IMR-90 (cell line): ENCODE measurements at regions not wholly inside any gene's neighbourhood (a gene's known extent, or its start where the extent isn't known, plus 50 kb on each side); places are given as distances from the start of the nearest gene placed in this dataset.

Source experiments
- BHLHE40 ChIP-seq: fragments of 150-350 bp; IDR thresholded peaks from 2 replicates; pipeline ENCODE4 v1.6.1; 2016; ENCODE audit warnings: mild to moderate bottlenecking, low read depth, low read length
- FOS ChIP-seq: fragments of 150-350 bp; IDR thresholded peaks from 2 replicates; pipeline ENCODE4 v1.6.1; 2016; ENCODE audit warnings: low read depth, low read length
- MAZ ChIP-seq: IDR thresholded peaks from 2 replicates; pipeline ENCODE4 v1.6.1; 2012; ENCODE audit warnings: low read depth, mild to moderate bottlenecking, low read length, improper control_type of control experiment, moderate library complexity, borderline replicate concordance
- NFE2L2 ChIP-seq: fragments of 150-350 bp; IDR thresholded peaks from 2 replicates; pipeline ENCODE4 v1.6.1; 2016; ENCODE audit warnings: low read depth, mild to moderate bottlenecking, low read length
- POLR2A ChIP-seq: IDR thresholded peaks from 2 replicates; pipeline ENCODE4 v1.6.1; 2012; ENCODE audit warnings: mild to moderate bottlenecking, low read depth, low read length
- TF ChIP-seq, protein P1 (sequence below): conservative IDR thresholded peaks from 2 replicates; pipeline ENCODE4 v1.5.1; 2012; ENCODE audit warnings: mild to moderate bottlenecking, low read depth, low read length, improper control_type of control experiment
- TF ChIP-seq, protein P2 (sequence below): fragments of 150-350 bp; IDR thresholded peaks from 2 replicates; pipeline ENCODE4 v1.6.1; 2017; ENCODE audit warnings: mild to moderate bottlenecking, antibody characterized with exemption, low read length, low read depth

DNA sequence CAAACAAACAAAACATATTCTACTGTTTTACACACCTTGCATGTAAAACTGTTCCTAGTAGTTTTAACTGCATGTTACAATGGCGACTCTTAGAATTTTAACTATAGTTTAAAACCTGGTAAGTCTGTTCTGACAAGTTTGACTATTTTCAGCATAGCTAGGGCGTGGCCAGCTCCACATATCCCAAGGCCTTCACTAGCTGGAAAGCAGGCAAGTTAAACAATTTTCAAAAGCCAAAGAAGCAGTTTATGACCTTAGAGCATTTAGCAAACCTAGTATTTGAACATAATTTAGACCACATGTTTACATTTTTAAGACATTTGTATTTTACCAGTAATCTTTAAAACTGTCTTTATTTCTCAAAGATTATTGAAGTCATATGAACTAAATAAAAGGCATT is 402.8 kb upstream of the SYT4 start:
- TF ChIP-seq, protein P1, sequence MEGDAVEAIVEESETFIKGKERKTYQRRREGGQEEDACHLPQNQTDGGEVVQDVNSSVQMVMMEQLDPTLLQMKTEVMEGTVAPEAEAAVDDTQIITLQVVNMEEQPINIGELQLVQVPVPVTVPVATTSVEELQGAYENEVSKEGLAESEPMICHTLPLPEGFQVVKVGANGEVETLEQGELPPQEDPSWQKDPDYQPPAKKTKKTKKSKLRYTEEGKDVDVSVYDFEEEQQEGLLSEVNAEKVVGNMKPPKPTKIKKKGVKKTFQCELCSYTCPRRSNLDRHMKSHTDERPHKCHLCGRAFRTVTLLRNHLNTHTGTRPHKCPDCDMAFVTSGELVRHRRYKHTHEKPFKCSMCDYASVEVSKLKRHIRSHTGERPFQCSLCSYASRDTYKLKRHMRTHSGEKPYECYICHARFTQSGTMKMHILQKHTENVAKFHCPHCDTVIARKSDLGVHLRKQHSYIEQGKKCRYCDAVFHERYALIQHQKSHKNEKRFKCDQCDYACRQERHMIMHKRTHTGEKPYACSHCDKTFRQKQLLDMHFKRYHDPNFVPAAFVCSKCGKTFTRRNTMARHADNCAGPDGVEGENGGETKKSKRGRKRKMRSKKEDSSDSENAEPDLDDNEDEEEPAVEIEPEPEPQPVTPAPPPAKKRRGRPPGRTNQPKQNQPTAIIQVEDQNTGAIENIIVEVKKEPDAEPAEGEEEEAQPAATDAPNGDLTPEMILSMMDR = no peak
- TF ChIP-seq NFE2L2 (no peak), BHLHE40 (no peak), POLR2A (no peak), FOS (no peak), MAZ (no peak)
- TF ChIP-seq, protein P2, sequence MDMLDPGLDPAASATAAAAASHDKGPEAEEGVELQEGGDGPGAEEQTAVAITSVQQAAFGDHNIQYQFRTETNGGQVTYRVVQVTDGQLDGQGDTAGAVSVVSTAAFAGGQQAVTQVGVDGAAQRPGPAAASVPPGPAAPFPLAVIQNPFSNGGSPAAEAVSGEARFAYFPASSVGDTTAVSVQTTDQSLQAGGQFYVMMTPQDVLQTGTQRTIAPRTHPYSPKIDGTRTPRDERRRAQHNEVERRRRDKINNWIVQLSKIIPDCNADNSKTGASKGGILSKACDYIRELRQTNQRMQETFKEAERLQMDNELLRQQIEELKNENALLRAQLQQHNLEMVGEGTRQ = no peak
